Non-pigmented ciliary epithelial cell (primary cell): ENCODE measurements at regions not wholly inside any gene's neighbourhood (a gene's known extent, or its start where the extent isn't known, plus 50 kb on each side); places are given as distances from the start of the nearest gene placed in this dataset.

Experiments
- DNase-seq: peaks from one replicate; pipeline ENCODE4 v3.0.0-alpha.2; 2010; ENCODE audit warnings: low read depth

DNA sequence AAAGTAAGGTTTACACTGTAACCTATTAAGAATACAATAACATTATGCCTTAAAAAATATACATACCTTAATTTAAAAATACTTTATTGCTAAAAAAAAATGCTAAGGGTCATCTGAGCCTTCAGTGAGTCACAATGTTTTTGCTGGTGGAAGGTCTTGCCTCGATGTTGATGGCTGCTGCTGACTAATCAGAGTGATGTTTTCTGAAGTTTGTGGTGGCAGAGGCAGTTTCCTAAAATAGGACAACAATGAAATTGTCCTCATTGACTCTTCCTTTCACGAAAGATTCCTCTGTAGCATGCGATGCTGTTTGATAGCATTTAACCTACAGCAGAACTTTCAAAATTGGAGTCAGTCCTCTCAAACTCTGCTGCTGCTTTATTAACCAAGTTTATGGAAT lies 97.6 kb downstream of the FAT3 start:
- DNase-seq, result no peak

DNA sequence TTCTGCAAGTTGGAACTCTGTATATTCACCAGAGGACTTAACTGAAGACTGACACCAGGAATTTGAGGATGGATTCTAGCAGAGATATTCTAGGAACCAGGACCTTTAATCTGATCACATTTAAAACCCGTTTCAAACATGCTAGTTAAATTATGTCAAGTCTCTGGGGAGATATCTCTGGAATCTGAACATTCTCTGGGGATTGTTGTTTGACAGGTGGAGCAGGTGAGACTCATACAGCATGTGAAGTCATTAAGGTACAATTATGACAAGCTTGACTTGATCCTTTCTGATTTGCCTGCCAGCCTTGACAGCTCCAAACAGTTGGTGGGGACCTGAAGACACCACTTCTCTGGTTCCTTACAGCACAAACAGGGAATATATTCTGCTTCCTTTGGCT lies 100.3 kb downstream of the FAT3 start:
- no peak for DNase-seq

DNA sequence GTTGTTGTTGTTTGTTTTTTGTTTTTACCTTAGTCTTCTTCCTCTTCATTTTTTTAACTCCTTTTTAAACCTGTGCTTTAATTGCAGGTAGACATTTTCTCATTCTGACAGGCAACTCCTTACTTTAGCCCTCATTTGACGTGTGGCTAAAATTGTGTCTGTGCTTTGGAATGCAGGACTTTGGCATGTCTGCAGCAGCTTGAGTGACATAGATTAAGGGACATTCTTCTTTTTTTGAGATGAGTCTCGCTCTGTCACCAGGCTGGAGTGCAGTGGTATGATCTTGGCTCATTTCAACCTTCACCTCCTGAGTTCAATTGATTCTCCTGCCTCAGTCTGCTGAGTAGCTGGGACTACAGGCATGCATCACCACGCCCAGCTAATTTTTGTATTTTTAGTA lies 100.8 kb downstream of the FAT3 start:
- no peak for DNase-seq

DNA sequence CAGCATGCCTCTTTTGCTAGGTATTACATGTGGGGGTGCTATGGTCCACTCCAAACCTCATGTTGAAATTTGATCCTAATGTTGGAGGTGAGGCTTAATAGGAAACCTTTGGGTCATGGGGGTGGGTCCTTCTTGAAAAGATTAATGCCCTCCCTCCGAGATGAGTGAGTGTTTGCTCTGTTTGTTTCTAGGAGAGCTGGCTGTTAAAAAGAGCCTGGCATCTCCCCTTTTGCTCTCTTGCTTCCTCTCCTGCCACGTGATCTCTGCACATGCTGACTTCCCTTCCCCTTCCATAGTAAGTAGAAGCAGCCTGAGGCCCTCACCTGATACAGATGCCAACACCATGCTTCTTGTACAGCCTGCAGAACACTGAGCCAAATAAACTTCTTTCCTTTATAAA lies 104.5 kb downstream of the FAT3 start:
- DNase-seq, result no peak

DNA sequence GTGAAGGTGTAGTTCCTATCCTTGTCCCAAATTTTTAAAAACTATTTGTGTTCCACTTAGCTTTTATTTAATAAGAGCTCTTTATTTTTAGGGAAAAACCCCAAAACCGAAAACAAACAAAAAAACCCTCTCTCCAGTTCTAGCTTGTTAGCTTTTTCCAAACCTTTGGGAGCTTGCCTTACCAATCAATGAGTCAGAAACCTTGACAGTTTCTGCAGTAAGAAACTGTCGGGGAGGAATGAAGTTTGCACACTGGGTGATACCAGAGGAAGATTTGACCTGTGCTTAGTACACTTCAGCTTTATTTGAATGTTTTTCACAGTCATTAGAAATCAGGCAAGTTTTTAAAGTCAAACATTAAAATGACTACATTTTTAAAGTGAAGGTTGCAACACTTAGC lies 105.0 kb downstream of the FAT3 start:
- no peak for DNase-seq

DNA sequence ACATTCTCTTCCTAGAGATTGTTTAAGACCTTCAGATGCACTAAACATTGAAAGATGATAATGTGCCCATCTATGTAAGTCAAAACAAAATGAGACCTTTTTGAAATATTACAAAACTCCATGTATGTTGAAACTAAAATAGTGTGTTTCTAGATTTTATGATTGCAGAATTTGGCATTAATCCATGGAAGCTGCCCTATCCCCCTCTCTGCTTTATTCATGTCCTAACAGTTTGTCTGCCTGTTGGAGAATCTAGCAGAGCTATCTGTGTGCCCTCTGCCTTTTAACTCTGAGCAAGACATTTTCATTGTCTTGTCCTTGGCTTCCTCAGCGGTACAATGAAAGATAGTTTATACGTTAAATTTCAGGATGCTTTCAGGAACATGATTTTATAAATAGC lies 105.5 kb downstream of the FAT3 start:
- no peak for DNase-seq

DNA sequence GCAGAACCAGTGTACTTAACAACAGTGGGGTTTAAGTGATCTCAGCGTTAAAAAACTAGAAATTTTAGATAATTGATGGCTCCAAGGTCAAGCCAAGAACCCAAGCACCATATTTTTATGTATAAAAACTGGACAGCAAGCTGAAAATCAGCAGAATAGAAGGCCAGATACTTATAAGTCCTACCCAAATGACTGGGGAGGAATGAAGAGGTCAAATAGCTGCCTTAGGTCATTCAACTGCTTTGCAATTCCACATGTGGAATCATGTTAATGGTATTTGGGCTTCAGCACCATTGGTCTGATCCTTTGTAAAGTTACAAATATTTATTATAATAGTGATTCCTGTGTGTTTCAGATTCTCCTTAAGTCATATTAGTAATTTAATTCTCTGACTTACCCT lies 108.4 kb downstream of the FAT3 start:
- DNase-seq, result no peak

DNA sequence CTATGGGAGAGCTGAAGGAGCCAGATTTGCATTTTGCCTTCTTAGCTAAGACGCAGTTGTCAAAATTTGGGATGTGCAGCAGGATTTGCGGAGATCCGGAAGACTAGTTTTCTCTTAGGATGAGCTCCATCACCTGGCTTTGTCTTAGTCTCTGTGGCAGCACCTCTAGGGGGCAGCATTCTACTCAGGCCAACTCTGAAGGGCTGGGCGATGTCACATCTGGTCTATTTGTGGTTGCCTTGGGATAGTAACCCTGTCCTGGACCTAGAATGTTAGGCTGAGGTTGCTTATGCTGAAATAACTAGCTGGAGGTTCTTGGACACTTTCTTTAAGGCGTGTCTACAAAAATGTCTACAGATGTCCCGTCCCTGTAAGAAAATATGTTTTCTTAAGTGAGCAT lies 116.2 kb downstream of the FAT3 start:
- no peak for DNase-seq

DNA sequence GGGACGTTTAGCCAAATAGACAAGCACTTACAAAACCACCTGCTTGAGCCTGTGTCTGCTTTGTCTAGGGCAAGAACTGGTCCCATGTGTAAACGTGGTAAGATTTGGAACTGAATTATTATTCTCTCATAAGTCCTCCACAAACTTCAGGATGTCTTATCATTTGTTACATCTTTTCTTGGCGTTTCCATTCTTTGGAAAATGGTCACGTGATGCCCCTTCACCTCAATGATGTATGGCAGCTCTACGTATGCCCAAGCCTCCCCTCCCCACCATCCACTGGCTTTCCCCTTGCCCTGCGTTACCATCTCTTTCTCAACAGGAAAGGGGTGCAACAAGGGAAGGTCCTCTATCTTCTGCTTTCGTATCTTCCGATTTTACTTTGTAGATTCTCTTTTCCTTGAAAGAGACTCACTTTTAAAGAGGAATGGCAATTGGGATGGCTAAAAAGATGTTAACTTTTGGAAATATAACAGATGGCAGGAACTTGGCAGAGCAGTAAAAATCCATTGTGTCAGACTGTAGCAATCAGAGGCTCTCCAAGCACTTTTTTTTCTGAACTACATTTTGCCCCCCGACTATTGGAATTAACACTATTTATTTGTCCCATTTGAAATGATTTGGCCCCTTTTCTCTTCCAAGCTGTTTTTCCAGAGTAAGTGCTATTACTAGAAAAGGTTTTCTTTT lies 117.6 kb downstream of the FAT3 start:
- no peak for DNase-seq

DNA sequence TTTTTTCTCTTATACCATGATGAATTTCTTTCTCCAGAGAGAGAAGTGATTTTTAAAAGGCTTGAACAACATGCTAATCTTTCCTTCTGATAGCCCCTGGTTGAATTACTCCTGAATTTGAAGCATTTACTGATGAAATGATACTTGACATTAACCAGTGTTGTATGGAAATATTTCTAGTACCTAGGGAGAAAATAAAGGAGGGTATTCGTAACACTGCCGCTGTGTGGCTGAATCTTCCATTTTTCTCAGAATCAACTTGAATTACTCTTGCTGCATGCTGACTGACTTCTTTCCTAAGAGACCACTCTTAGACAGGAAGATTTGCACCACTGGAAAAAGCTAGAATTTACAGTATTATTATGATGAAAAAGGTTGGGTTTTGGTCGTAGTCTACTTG lies 118.3 kb downstream of the FAT3 start:
- no peak for DNase-seq

DNA sequence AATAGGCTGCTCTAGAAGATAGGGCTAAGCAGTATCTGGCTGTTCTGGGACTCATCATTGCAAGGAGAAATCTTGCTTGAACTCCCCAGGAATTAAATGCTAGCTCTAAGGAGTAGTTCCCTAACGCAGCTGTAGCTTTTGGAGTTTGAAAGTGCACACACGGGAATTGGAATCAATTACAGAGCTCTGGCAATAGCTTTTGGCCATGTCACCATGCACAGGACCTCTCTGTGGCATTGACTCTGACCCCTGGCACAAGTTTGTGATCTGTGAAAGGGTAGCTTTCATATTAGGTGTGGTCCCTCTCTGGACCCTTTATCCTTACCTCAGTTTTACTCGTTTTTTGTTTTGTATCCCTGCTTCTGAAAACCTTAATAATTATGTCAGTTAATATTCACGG lies 121.6 kb downstream of the FAT3 start:
- no peak for DNase-seq

DNA sequence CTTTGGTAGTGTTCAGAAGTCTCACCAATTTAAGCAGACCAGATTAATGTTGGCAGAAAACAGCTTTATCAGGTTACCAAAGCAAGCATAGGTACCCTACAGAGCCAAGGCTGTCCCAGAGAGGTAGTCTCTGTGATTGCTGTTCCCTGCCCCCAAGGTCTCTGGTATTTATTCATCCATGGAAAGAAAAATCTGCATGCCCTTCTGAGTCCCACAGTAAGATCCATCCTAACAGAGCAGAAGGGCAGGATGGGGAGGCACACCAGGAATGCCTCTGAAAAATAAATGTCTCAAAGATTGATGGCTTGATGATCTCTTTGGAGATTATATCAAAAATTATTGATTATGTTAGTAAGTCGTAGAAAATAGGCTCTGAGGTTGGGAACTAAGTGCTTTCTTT lies 122.8 kb downstream of the FAT3 start:
- DNase-seq, result no peak

DNA sequence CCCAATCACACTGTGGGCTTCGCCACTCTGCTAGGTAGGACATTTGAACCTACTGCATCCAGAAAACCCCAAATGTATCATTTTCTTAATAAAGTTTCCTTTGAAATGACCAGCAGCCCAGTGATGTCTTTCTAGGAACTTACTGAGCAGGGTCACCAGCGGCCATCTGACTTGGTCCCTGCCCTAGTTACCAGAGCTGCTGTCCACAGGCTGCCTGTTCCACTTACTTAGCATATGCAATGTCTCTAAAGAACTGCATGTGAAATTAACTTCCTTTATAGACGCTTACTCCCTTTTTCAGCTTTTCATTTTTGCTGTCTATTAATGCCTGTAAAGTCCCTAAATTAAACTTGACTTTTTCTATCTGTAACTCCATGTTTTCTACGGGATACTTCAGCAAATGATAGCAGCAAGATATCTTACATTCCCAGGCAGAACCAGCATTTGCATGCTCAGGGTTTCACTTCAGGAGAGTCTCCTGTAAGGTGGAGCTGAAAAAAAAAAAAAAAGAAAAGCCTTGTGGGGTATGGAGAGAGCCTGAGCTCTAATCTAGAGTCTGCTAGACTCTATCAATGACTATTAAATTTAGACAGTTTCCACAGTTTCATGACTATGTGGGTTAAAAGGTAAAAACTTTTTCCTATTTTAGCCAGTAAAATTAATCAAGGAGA lies 125.0 kb downstream of the FAT3 start:
- no peak for DNase-seq

DNA sequence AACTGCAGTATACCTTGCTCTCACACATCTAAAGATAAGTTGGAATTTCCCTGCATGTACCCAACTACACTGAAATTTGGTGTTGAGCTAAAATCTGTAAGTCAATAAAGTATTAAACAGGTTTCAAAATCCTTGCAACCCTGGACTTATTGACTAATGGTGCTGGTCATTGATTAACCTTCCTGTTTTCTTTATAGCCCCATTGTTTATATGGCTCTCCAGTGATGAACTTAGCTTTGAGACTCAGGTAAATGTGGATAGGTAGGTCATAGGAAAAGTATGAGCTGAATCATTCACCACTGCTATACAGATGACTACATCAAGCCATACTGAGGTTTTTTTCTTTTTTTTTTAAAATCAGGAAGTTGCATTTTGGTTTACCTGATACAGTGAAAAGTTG lies 132.7 kb downstream of the FAT3 start:
- DNase-seq, result no peak

DNA sequence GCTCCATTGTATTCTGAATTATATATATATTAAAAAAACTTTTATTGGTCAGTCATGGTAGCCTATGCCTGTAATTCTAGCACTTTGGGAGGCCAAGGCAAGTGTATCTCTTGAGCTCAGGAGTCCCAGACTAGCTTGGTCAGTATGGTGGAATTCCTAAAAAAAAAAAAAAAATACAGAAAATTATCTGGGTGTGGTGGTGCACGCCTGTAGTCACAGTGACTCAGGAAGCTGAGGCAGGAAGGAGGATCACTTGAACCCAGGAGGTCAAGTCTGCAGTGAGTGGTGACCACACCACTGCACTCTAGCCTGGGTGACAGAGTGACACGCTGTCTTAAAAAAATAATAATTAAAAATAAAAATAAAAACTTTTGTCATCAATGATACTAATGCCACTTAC lies 133.2 kb downstream of the FAT3 start:
- no peak for DNase-seq

DNA sequence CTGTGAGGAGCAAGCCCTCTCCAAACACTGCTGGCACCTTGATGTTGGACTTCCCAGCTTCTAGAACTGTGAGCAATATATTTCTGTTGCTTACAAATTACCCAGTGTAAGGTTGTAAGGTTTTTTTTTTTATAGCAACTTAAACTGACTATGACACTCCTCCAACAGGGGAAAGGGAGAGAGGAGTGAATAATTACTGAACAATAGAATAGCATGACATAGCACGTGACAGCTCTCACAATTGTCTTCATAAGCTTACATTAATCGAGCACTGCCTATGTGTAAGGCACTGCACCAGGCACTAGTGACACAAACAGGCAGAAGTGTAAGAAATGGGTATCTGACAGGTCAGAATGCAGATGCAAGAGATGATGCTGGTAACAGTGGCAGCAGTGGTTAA lies 136.9 kb downstream of the FAT3 start:
- no peak for DNase-seq

DNA sequence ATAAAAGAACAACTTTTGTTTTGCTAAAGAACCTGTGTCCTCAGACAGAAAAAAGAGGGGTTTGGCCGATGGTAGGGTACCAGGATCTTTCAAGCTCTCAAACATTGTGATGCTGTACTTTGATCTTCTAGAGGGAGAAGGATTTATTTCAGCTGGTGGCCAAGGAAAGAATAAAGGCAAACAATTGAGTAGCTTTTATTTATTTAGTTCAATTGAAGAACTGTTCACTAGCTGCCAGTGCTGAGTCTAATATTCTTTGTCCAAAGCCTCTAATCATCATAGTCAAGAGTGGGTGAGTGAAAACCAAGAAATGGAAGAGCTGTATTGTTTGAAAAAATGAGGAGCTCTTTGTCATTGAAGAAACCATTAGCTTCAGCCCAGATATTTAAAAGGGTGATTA lies 138.4 kb downstream of the FAT3 start:
- no peak for DNase-seq

DNA sequence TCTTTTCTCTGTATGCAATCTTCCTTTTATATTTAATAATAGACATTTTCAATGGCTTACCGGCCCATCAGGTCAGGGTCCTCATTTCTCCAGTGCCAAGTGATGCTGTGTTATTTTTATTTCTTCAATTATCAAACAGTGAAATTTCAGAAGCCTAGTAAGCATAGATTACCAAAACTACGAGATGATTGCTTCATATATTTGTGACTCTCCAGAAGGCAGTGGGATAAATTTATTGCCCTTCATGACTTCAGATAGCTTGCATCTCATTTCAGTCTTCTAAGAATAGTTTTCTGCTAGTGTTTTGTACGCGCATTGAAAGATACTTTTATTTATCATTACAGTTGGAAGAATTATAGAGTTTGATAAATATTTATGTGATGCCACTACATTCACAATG lies 139.6 kb downstream of the FAT3 start:
- no peak for DNase-seq

DNA sequence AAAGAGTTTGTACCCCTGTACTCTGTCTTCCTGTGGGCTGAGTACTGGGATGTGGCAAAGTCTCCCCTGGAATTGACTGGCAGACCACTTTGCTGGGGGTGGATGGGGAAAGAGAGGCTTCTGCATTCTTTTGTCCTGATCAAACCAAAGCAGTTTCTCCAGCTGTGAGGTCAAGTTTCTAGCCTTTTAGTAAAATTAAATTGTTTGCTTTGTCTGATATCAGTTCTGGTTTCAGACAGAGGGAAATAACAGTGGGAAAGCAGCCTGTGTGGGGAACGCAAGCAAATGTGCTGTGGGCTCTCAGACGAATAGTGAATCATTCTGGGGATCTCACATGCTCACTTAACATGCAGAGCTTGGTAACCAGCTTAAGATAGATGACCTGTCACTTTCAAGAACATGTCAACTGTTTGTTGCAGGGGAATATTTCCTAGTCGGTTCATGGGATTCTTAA lies 151.6 kb downstream of the FAT3 start:
- DNase-seq, result peak; percentile 75

DNA sequence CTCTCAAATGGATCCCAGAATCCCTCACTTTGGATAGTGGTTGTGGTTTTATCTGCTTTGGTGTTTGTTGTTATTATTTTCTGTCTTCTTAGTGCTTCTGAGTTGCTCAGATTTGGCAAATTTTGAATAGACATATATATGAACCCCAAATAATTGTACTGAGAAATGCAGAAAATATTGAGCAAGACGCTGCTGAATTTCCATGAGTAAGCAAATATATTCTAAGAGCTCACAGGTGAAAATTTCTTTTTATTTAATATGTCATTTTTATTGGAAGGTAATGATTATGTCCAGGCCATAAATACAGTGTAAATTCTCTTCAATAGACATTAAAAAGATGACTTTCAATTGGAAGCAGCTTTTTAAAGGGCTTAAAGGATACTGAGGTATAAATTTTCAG lies 152.1 kb downstream of the FAT3 start:
- DNase-seq, result no peak

DNA sequence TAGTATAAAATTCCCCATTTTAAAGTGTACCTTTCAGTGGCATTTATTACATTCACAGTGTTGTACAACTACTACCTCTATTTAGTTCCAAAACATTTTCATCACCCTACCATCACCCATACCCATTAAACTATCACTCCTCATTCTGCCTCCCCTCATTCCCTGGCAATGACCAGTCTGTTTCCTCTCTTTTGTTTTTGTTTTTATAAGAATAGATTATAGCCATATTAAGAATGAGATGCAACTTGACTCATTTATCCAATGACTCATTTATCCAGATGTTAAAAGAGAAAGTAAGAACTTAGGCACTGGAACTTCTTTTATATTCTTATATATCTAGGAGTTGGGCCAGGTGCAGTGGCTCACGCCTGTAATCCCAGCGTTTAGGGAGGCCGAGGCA lies 156.3 kb downstream of the FAT3 start:
- peak; percentile 32 for DNase-seq

DNA sequence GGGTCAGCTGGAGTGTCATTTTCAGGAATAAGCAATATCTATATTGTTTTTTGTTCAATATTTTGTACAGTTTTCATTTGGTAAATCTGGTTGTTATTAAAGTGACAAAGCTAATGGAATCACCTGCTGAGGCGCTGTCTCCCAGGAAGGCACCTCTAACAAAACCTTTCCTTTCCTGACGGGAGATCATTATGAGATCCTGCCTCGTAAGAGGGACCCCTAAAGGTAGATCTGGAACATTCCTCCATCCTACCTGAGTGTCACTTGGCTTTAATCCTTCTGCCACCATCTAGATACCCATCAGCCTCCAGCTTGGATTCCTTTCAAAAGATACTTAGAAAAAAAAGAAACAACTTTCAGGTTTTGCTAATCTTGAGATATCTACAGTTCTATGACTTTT lies 157.7 kb downstream of the FAT3 start:
- DNase-seq, result no peak

DNA sequence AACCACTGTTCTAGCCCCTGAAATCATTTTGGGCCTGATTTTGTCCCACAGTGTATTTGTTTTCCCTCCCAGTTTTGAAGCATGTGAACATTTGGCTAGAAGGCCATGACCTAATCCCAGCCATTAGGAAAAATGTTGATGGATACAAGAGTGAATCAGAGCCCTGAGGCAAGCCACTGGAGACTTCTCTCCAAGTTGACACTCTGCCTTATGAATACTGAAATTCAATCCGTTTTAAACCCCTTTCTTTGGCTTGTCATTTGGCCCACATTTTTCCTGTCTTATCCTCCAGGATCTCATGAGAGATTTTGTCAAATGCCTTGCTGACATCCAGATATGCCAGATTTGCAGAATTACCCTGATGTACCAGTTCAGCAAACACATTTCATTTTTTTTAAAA lies 158.8 kb downstream of the FAT3 start:
- DNase-seq, result no peak

DNA sequence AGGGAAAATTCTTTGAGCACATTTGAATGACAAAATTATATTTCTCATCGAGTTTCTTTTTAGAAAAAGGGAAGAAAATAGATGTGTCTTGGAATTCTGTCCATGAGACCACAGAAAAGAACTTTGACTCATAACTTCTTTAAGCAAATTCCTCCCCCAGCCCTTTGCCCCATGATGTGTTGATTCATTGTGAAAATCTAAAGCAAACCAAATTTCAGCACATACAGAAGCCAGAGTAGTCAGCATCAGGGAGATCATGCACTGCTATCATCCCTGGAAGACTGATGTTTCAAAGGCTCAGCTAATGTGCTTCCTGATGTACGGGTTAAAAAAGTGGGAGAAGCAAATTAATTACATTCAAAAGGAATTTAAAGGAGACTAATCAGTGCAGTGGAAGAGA lies 159.7 kb downstream of the FAT3 start:
- peak; percentile 38 for DNase-seq
